ENCODE measurements at regions not wholly inside any gene's neighbourhood (a gene's known extent, or its start where the extent isn't known, plus 50 kb on each side); places are given as distances from the start of the nearest gene placed in this dataset.

DNA sequence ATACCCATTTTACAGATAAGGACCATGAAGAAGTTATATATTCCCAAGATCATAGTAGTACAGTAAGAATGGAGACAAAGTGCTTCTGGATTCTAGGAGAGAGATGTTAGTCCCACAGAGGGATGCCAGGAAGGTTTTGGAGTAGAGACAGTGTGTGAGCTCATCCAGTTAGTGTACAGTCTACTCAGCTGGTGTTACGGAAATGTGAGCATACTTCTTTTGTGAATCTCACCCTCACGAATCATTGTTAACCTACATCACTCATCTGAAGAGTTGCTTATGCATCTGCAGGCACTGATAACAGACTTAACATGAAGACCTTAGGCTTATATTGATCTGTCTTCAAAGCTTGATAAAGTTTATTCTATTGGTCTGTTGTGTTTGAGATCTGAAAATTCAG, 106.6 kb upstream of the PTPRG start:
- no peak overlapping the region for H2AFZ ChIP-seq (ENCODE audit: low read depth, low read length)
- H3K79me2 ChIP-seq (ENCODE audit: control insufficient read depth, insufficient read depth, low read length), result no peaks in the 10 kb centered on the region
- H3K4me2 ChIP-seq (ENCODE audit: insufficient read depth, low read length), result no peak overlapping the region
- no peaks in the 10 kb centered on the region for H3K4me1 ChIP-seq (ENCODE audit: control insufficient read depth, extremely low read depth, insufficient read depth, low read length)
- no peaks in the 10 kb centered on the region for H4K20me1 ChIP-seq (replicated peaks; ENCODE audit: control insufficient read depth, extremely low read depth, insufficient read depth, low read length)
- no peak overlapping the region for H3K4me3 ChIP-seq (replicated peaks in 1 of 3; ENCODE audit: insufficient read depth in 1 of 3, low read depth in 1 of 3, low read length in 3 of 3)
- DNase-seq (ENCODE audit: low read depth, low spot score), result no peak
- ChIA-PET CTCF (no interaction called here), POLR2A (no interaction called here)
- H3K27ac ChIP-seq (ENCODE audit: insufficient read depth, low read depth, low read length), result no peak overlapping the region
- TF ChIP-seq EZH2 (IDR thresholded peaks at IDR 0.05; ENCODE audit: borderline replicate concordance, low read depth, low read length, severe bottlenecking) (no peak), POLR2AphosphoS5 (IDR thresholded peaks at IDR 0.05; ENCODE audit: insufficient read depth, low read depth, low read length) (no peak), JUN (IDR thresholded peaks at IDR 0.05; ENCODE audit: borderline replicate concordance, insufficient read depth, insufficient read length, low read depth) (no peak), MYC (IDR thresholded peaks at IDR 0.05; ENCODE audit: low read depth, low read length) (no peak), FOS (IDR thresholded peaks at IDR 0.05; ENCODE audit: borderline replicate concordance, insufficient read depth, low read length) (no peak), POLR2A (IDR thresholded peaks at IDR 0.05; ENCODE audit: low read depth, low read length) (no peak), GATA2 (IDR thresholded peaks at IDR 0.05; ENCODE audit: insufficient read depth, insufficient read length, low read depth, low read length) (no peak)
- TF ChIP-seq, protein P1, sequence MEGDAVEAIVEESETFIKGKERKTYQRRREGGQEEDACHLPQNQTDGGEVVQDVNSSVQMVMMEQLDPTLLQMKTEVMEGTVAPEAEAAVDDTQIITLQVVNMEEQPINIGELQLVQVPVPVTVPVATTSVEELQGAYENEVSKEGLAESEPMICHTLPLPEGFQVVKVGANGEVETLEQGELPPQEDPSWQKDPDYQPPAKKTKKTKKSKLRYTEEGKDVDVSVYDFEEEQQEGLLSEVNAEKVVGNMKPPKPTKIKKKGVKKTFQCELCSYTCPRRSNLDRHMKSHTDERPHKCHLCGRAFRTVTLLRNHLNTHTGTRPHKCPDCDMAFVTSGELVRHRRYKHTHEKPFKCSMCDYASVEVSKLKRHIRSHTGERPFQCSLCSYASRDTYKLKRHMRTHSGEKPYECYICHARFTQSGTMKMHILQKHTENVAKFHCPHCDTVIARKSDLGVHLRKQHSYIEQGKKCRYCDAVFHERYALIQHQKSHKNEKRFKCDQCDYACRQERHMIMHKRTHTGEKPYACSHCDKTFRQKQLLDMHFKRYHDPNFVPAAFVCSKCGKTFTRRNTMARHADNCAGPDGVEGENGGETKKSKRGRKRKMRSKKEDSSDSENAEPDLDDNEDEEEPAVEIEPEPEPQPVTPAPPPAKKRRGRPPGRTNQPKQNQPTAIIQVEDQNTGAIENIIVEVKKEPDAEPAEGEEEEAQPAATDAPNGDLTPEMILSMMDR (IDR thresholded peaks at IDR 0.05; ENCODE audit: extremely low read depth in 1 of 2, insufficient read depth in 1 of 2, low read depth in 1 of 2, low read length in 2 of 2), result no peak
- TF ChIP-seq, protein P2, sequence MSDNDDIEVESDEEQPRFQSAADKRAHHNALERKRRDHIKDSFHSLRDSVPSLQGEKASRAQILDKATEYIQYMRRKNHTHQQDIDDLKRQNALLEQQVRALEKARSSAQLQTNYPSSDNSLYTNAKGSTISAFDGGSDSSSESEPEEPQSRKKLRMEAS (IDR thresholded peaks at IDR 0.05; ENCODE audit: insufficient read depth, insufficient read length), result no peak
- H3K9ac ChIP-seq (replicated peaks; ENCODE audit: extremely low read depth, insufficient read depth, low read length), result no peak overlapping the region
- dilution Hi-C loops (cut with MboI; ENCODE audit: extremely low pct_ligation_motif_present, low sequenced_read_pairs), result no loop called here
- BruUV-seq (replicated peaks), result no TSS peak
- intact Hi-C loops (cut with micrococcal nuclease), result no loop called here
- no peaks in the 10 kb centered on the region for H3K27me3 ChIP-seq (ENCODE audit: control insufficient read depth in 2 of 2, insufficient read depth in 2 of 2, low read length in 2 of 2)
- H3K9me3 ChIP-seq (replicated peaks; ENCODE audit: control insufficient read depth, insufficient read depth, low read length), result no peaks in the 10 kb centered on the region
- H3K36me3 ChIP-seq (ENCODE audit: control insufficient read depth in 2 of 2, extremely low read depth in 1 of 2, insufficient read depth in 2 of 2, low read length in 2 of 2), result no peaks in the 10 kb centered on the region
- H3K9me1 ChIP-seq (replicated peaks; ENCODE audit: control insufficient read depth, extremely low read depth, insufficient read depth, low read length), result no peaks in the 10 kb centered on the region
- FAIRE-seq, result no peak

All from endothelial cell of umbilical vein (primary cell).